GM12878 (cell line): ENCODE measurements at regions not wholly inside any gene's neighbourhood (a gene's known extent, or its start where the extent isn't known, plus 50 kb on each side); places are given as distances from the start of the nearest gene placed in this dataset.

Experiments used
- ATAC-seq: fragments of 200-7000 bp; cut with Tn5 transposase; 3 replicates; pipeline ENCODE4 v1.9.1; 2020; ENCODE audit warnings: mild to moderate bottlenecking, moderate library complexity
- BruUV-seq: library from RNA; stranded (reverse); fragments of 400-500 nt; replicated peaks from 2 replicates; lab custom pipeline; 2021; lab: Mats Ljungman, UMichigan
- CTCF ChIA-PET: fragments of 300-600 bp; sonication (Branson Sonifier 250); formaldehyde crosslinking; extraction: SDS; loops from one replicate; lab custom pipeline; 2021; ENCODE audit warnings: inconsistent platforms; lab: Yijun Ruan, JAX
- POLR2A ChIA-PET: fragments of 350-600 bp; formaldehyde crosslinking; extraction: SDS; loops from one replicate; lab custom pipeline; 2021; ENCODE audit warnings: inconsistent platforms; lab: Charles Lee
- RAD21 ChIA-PET: fragments of 300-600 bp; sonication (Branson Sonifier 250); formaldehyde crosslinking; loops from one replicate; lab custom pipeline; 2023; ENCODE audit warnings: antibody characterized with exemption; ENCODE audit not compliant: unreplicated experiment; lab: Charles Lee
- SMC1A ChIA-PET: fragments of 300-600 bp; sonication (Branson Sonifier 250); formaldehyde crosslinking; loops from one replicate; lab custom pipeline; 2023; ENCODE audit not compliant: unreplicated experiment, uncharacterized antibody; lab: Charles Lee
- DNase-seq: peaks from one replicate; pipeline ENCODE4 v3.0.0-alpha.2; 2011; ENCODE audit warnings: low read depth, low spot score
- FAIRE-seq: peaks from 3 replicates; lab custom pipeline; 2011; peaks lifted over from hg19 to GRCh38; lab: Jason Lieb, UNC
- H2AFZ ChIP-seq: 2 replicates; pipeline ENCODE4 v1.6.0; 2011; ENCODE audit warnings: low read depth, low read length, control low read depth; ENCODE audit not compliant: control insufficient read depth
- H3K27ac ChIP-seq: 2 replicates; pipeline ENCODE4 v1.5.1; 2011; ENCODE audit warnings: control low read depth; ENCODE audit not compliant: control insufficient read depth, insufficient read depth
- H3K27me3 ChIP-seq, 2 experiments: replicated peaks in 1 of 2; 2 replicates each; pipeline versions ENCODE4 v1.6.0 to v1.6.1; 2011; ENCODE audit warnings: low read length in 1 of 2; ENCODE audit not compliant: control insufficient read depth in 2 of 2, insufficient read depth in 2 of 2
- H3K36me3 ChIP-seq, 2 experiments: 2 replicates each; pipeline ENCODE4 v1.5.1; 2011; ENCODE audit warnings: low read length in 1 of 2; ENCODE audit not compliant: control insufficient read depth in 2 of 2, insufficient read depth in 2 of 2
- H3K4me1 ChIP-seq: 2 replicates; pipeline ENCODE4 v1.6.1; 2011; ENCODE audit warnings: mild to moderate bottlenecking, low read length, moderate library complexity, mixed read lengths; ENCODE audit not compliant: control insufficient read depth, insufficient read depth
- H3K4me2 ChIP-seq: 2 replicates; pipeline ENCODE4 v1.6.0; 2011; ENCODE audit warnings: control low read depth; ENCODE audit not compliant: control insufficient read depth, insufficient read depth
- H3K4me3 ChIP-seq: fragments of 200-600 bp; sonication (generic); 2 replicates; pipeline ENCODE4 v1.5.1; 2016
- H3K79me2 ChIP-seq: 2 replicates; pipeline ENCODE4 v1.6.0; 2011; ENCODE audit warnings: low read length; ENCODE audit not compliant: control insufficient read depth, insufficient read depth
- H3K9ac ChIP-seq: 2 replicates; pipeline ENCODE4 v1.8.0; 2011; ENCODE audit warnings: low read length, control low read depth, mixed read lengths; ENCODE audit not compliant: control insufficient read depth, insufficient read depth
- H3K9me3 ChIP-seq: replicated peaks from 3 replicates; pipeline ENCODE4 v1.5.1; 2011; ENCODE audit warnings: mild to moderate bottlenecking, low read length; ENCODE audit not compliant: control insufficient read depth, insufficient read depth
- H4K20me1 ChIP-seq: 2 replicates; pipeline ENCODE4 v1.6.0; 2011; ENCODE audit not compliant: control insufficient read depth, insufficient read depth
- ASH2L ChIP-seq: fragments of 300-600, 200-600 bp; sonication (generic); IDR thresholded peaks from 2 replicates; pipeline ENCODE4 v1.6.1; 2017; ENCODE audit warnings: low read depth, mild to moderate bottlenecking, borderline replicate concordance
- BCL11A ChIP-seq: IDR thresholded peaks from 2 replicates; pipeline ENCODE4 v1.6.1; 2011; ENCODE audit warnings: low read depth, low read length
- EED ChIP-seq: sonication (generic); IDR thresholded peaks from 2 replicates; pipeline ENCODE4 v1.6.1; 2016; ENCODE audit warnings: antibody characterized with exemption, low read depth
- IRF4 ChIP-seq: IDR thresholded peaks from 2 replicates; pipeline ENCODE4 v1.6.1; 2011; ENCODE audit warnings: low read depth, low read length
- IRF5 ChIP-seq: fragments of 450-650 bp; IDR thresholded peaks from 2 replicates; pipeline ENCODE4 v1.6.1; 2017; ENCODE audit warnings: borderline replicate concordance
- PKNOX1 ChIP-seq: fragments of 450-650 bp; IDR thresholded peaks from 2 replicates; pipeline ENCODE4 v1.6.1; 2016; ENCODE audit warnings: mild to moderate bottlenecking
- POLR2AphosphoS2 ChIP-seq: IDR thresholded peaks from 2 replicates; pipeline ENCODE4 v1.6.1; 2011; ENCODE audit warnings: low read depth, mild to moderate bottlenecking, low read length, improper control_type of control experiment, moderate library complexity
- STAT3 ChIP-seq: IDR thresholded peaks from 2 replicates; pipeline ENCODE4 v1.6.1; 2011; ENCODE audit warnings: low read depth, low read length, improper control_type of control experiment
- SUPT20H ChIP-seq: IDR thresholded peaks from 2 replicates; pipeline ENCODE4 v1.6.1; 2011; ENCODE audit warnings: low read depth, mild to moderate bottlenecking, low read length, moderate library complexity, borderline replicate concordance; ENCODE audit not compliant: control insufficient read depth
- TBL1XR1 ChIP-seq: IDR thresholded peaks from 2 replicates; pipeline ENCODE4 v1.6.1; 2012; ENCODE audit warnings: low read depth, low read length, improper control_type of control experiment
- ZNF274 ChIP-seq: IDR thresholded peaks from one replicate; pipeline ENCODE4 v1.8.0; 2011; ENCODE audit not compliant: insufficient read length, insufficient read depth
- WGBS: methylation state at CpG from one replicate; pipeline ENCODE4 v1.1.6; 2016; ENCODE audit warnings: low lambda C conversion rate; ENCODE audit not compliant: insufficient replicate concordance, insufficient coverage; ENCODE audit errors: missing lambda C conversion rate; 5-methylcytosine and 5-hydroxymethylcytosine counted together
- in situ Hi-C: fragments of 300-500 bp; cut with MboI; formaldehyde crosslinking; loops from 9 replicates; pipeline ENCODE4 v1.14.3; 2018; ENCODE audit warnings: mixed read lengths
- intact Hi-C: fragments of 100-400 bp; cut with micrococcal nuclease; formaldehyde crosslinking; loops from one replicate; pipeline ENCODE4 v1.14.2; 2022; ENCODE audit not compliant: unreplicated experiment
- TF ChIP-seq, protein P1 (sequence below): IDR thresholded peaks from 2 replicates; pipeline ENCODE4 v1.6.1; 2012; ENCODE audit warnings: low read depth, low read length, improper control_type of control experiment

GRCh38 chr7:28347475-28348318, 64.6 kb upstream of the CREB5 start (continued):
- TF ChIP-seq PKNOX1 = no peak
- no peak for TF ChIP-seq TBL1XR1
- no peak for TF ChIP-seq BCL11A
- TF ChIP-seq, protein P1, sequence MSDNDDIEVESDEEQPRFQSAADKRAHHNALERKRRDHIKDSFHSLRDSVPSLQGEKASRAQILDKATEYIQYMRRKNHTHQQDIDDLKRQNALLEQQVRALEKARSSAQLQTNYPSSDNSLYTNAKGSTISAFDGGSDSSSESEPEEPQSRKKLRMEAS = no peak

GRCh38 chr7:28348636-28349035, 63.7 kb upstream of the CREB5 start:
- Histone ChIP-seq H3K4me1 (no peaks in the 10 kb centered on the region), H2AFZ (no peak overlapping the region), H3K79me2 (no peaks in the 10 kb centered on the region), H3K4me2 (no peak overlapping the region), H3K27ac (no peak overlapping the region), H3K4me3 (no peak overlapping the region), H3K9ac (no peak overlapping the region), H4K20me1 (no peaks in the 10 kb centered on the region), H3K27me3 (peaks cover 0 to 5% of the 10 kb centered on the region in 2 experiments; a peak in 1 of 4 replicates), H3K9me3 (no peaks in the 10 kb centered on the region), H3K36me3 (no peaks in the 10 kb centered on the region)
- ATAC-seq = no peak
- in situ Hi-C loops = no loop called here
- CTCF ChIA-PET = interaction anchor here (1.1 kb wide), 1 partner anchor 102 kb away, joined by 3 read pairs; no protein-coding TSS in a partner anchor
- 47% methylated on average over 5 of the region's 5 CpGs for WGBS
- BruUV-seq = no TSS peak
- RAD21 ChIA-PET = no interaction called here
- POLR2A ChIA-PET = no interaction called here
- SMC1A ChIA-PET = interaction anchor here (0.6 kb wide), 1 partner anchor 751 kb away, joined by 3 read pairs; no protein-coding TSS in a partner anchor
- intact Hi-C loops = no loop called here
- no peak for TF ChIP-seq POLR2AphosphoS2
- no peak for TF ChIP-seq IRF4
- no peak for TF ChIP-seq ASH2L
- no peak for TF ChIP-seq STAT3
- TF ChIP-seq SUPT20H = no peak
- TF ChIP-seq ZNF274 = no peak
- no peak for TF ChIP-seq IRF5
- TF ChIP-seq EED = no peak
- FAIRE-seq = no peak
- DNase-seq = no peak
